ENCODE measurements at regions not wholly inside any gene's neighbourhood (a gene's known extent, or its start where the extent isn't known, plus 50 kb on each side); places are given as distances from the start of the nearest gene placed in this dataset.
A peak's percentile ranks its signal among the peaks of the same experiment; 100 is the strongest.
"Not testable (repeated sequence)": the region's sequence is repeated elsewhere in the genome, so short reads cannot be mapped to it uniquely, and the experiment has no call there.

DNA sequence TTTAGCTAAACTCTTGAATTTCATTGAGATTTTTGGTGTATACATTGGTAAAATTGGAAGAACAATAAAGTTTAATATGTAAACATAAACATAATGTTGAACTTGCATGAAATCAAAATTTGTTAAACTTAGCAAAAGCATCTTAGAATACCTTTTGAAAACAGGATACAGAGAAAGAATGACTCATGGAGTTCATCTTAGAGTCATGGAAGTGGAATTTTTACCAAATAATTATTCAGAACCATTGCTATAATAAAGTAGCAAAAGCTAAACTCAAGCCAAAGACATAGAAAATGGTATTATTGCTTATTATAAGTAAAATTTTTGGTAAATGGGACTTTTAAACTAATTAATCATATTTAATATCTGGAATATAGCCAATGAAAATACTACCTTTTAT, 841.6 kb upstream of the SLC39A10 start:
- DNase-seq (ENCODE audit: low spot score) = no peak

- DNase-seq (ENCODE audit: low spot score) = no peak
These were observed 854.4 kb upstream of the SLC39A10 start for GRCh38 chr2:194802589-194802988.

DNA sequence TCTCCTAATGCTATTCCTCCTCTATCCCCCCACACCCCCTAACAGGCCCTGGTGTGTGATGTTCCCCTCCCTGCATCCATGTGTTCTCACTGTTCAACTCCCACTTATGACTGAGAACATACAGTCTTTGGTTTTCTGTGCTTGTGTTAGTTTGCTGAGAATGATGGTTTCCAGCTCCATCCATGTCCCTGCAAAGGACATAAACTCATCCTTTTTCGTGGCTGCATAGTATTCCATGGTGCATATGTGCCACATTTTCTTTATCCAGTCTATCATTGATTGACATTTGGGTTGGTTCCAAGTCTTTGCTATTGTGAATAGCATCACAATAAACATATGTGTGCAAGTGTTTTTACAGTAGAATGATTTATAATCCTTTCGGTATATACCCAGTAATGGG, 870.0 kb upstream of the SLC39A10 start:
- not testable (repeated sequence) for DNase-seq (ENCODE audit: low spot score)

- DNase-seq (ENCODE audit: low spot score) = not testable (repeated sequence)
These were observed 885.6 kb upstream of the SLC39A10 start for GRCh38 chr2:194771394-194771793.

DNA sequence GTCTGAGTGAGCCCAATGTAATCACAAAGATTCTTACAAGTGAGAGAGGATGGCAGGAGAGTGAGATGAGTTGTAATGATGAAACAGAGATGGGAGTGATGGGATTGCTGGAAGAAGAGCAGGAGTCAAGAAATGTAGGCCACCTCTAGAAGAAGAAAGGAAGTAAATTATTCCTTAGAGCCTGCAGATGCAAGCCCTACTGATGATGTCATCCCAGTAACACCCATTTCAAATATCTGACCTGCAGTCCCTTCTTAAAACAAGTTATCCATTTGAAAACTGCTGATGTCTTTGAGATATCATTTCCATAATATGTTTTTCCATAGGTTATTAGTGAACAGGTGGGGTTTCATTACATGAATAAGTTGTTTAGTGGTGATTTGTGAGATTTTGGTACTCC, 888.0 kb upstream of the SLC39A10 start:
- DNase-seq (ENCODE audit: low spot score) = no peak

DNA sequence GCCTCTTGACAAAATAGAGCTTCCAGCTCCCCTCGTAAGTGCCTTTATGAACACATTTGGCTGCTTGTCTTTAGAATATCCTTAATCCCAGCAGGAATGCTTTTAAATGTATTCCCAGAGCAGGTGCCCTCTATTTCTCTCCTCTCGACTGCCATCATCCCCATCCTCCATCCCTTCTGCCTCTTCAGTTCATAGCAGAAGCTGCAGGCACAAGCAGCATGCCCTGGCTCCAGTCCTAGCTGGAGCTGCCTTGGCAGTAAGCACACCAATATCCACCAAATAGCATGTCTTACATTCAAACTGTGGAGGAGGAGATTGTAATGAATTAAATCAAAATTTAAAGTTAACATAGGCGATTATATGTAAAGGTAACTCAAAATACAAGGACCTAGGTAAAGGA, 891.3 kb upstream of the SLC39A10 start:
- no peak for DNase-seq (ENCODE audit: low spot score)

DNA sequence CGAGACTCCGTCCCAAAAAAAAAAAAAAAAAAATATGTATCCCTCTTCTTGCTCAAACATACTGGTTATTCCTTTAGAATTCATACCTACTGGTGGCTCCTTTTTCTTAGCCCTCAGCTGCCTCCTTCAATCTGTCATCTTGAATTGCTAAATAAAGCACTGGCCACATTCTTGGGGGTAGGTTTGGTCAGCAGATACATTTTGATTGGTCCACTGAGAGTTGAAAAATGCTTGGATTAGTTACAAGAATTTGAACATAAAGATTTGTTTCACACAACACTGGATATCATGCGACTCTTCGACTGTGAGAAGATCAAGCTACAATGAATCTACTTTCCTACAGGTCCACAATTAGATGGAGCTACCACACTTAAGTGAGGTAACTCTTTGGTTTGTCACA, 906.1 kb upstream of the SLC39A10 start:
- peak; percentile 7 for DNase-seq (ENCODE audit: low spot score)

DNA sequence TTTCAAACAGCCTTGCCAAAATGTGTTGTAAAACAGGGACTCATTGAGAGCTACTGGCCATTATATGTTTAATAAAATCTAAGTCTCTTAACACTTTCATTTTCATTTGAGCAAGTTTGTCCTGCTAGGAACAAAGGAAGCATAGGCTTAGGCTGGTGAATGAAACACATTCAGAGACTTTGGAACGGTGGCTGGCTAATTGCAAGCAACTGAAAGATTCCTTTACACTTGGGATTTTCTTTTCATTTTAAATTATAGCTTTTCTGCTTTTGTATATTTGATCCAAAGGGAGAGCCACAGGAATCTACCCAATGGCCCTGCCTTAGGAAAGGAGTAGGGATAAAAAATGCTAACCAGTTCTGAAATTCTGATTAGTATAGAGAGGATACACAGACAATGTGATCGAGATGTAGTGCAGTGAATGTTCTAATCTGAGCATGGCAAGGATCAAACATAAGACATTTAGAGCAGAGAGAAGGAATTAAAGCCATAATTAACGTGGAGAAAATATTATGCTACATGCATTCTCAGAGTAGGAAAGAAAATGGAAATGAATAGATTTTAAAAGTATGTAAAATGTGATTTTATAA, 911.4 kb upstream of the SLC39A10 start:
- peak; percentile 38 for DNase-seq (ENCODE audit: low spot score)

DNA sequence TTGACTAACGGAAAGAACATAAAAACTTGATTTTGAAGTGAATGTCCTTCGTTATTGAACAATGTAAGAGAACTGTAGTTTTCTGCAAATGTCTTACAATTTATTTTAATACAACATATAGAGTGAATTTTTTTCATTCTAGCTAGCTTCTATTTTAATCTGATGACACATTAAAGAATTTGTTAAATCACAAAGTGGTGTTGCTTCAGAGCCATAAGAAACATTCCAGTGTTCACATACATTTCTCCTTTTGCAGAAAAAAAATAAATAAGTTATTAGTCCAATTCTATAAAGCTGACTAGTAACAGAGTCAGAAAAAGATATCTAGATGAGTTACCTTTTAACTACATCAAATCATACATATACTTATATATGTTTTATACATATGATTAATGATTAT, 914.3 kb upstream of the SLC39A10 start:
- no peak for DNase-seq (ENCODE audit: low spot score)

GRCh38 chr2:194739217-194739616, 917.8 kb upstream of the SLC39A10 start:
- no peak for DNase-seq (ENCODE audit: low spot score)

DNA sequence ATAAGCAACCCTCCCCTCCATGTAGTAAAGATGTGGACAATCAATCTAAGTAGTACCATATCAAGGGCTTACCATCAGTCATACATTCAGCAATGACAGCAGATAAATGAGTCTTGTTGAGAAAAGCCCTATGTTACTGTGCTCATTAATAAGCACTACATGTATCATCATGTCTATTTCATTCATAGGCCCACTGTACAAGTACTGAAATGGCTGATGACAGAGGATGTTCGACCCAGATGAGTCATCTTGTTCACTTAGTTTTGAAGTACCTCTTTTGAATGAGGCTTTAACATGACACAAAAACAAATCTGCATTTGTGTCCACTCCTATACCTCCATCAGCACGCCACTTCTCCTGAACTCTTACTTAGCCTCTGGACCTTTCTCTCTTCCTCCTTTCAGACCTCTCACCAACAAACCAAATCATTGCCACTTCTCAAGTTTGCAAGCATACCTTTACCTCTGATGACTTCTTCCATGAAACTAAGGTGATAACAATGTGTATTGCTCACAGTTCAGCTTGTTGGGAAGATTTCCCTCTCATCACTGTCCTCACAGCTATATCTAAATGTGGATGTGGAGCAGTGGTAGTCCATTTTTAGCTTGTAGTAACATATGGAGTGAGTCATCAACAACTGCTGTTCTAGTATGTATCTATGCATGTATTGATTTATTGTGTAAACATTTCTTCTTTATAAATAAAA, 921.0 kb upstream of the SLC39A10 start:
- DNase-seq (ENCODE audit: low spot score) = no peak

GRCh38 chr2:194730266-194730665, 926.8 kb upstream of the SLC39A10 start:
- no peak for DNase-seq (ENCODE audit: low spot score)

DNA sequence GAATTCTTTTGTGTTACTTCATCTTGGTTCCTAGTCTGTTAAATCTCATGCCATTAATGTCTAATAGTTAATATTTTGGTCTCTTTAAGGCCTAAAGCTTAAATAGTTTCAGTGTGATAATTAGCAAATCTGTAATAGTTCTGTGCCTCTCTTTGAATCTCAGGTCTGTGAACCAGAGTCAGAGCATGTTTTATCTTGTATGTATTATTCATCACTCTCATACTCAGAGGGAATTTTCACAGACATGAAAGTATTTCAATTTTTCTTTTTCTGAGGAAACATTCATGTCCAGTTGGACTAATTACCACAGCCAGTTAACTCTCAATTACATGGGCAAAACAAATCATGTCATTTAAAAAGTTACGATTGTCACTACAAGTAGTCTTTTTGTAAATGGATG, 931.9 kb upstream of the SLC39A10 start:
- no peak for DNase-seq (ENCODE audit: low spot score)

- no peak for DNase-seq (ENCODE audit: low spot score)
These were observed 933.6 kb upstream of the SLC39A10 start for GRCh38 chr2:194723446-194723845.

GRCh38 chr2:194721227-194721626, 935.8 kb upstream of the SLC39A10 start:
- no peak for DNase-seq (ENCODE audit: low spot score)

DNA sequence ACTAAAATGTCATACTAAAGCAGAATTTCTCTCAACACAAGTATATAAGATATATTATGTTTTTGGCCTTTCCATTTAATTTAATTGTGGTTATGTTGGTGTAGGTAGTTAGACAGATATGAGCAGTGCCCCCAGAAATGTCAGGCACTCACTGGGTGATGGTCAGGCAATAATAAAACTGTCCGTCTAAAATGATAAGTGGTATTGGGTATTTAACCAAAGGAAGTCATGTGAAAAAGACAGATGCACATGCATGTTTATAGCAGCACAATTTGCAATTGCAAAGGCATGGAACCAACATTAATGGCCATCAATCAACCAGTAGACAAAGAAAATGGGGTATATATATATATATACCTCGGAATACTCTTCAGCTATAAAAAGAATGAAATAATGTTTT, 936.6 kb upstream of the SLC39A10 start:
- no peak for DNase-seq (ENCODE audit: low spot score)

GRCh38 chr2:194718881-194719280, 938.1 kb upstream of the SLC39A10 start:
- DNase-seq (ENCODE audit: low spot score) = no peak

DNA sequence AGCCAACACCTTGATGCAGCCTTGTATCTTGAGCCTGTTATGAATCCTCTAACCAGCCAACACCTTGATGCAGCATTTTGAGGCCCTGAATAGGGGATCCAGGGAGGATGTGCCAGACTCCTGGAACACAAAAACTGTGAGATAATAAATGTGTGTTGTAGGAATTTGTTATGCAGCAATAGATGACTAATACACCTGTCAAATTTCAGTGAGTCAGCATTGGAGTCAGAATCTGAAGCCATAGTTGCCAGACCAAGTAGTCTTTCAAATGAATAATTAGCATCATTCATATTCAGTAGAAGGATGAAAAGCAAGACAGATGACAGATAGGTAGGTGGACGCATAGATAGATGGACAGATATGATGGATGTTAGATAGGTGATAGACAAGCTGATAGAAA, 942.5 kb upstream of the SLC39A10 start:
- no peak for DNase-seq (ENCODE audit: low spot score)

DNA sequence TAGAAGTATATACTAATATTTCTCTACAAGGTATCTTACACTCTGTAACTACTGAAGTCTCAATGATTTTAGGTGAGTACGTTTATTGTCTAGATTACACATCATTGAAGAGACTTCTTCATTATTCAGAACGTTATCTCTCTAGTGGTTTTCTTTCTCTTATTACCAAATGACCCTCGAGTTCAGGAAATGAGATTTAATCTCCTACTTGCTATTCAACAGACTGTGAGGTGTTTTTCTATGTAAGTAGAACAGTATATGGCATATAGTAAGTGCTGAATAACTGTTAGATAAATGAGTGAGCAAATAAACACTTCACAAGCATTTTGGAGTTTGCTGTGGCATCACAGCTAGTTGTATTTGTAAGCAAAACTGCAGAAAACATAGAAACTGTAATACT, 947.2 kb upstream of the SLC39A10 start:
- DNase-seq (ENCODE audit: low spot score) = no peak

GRCh38 chr2:194706179-194706578, 950.8 kb upstream of the SLC39A10 start:
- peak; percentile 21 for DNase-seq (ENCODE audit: low spot score)

DNA sequence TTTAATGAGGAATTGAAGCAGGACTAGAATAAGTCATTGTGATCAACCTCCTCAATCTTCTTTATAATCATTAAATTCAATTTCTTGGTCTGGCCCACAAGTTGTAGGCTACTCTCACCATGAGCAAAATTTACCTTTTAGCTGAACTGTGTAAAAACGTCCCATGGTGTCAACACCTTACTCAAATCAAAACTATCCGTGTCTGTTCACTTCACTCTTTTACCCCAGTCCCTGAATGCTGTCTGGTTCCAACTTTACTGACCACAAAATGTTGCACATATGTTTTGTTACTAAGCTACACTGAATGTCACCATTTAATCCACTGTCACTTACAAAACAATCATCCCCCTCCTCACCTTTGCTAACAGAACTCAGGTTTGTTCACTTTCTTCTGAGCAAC, 951.6 kb upstream of the SLC39A10 start:
- no peak for DNase-seq (ENCODE audit: low spot score)

DNA sequence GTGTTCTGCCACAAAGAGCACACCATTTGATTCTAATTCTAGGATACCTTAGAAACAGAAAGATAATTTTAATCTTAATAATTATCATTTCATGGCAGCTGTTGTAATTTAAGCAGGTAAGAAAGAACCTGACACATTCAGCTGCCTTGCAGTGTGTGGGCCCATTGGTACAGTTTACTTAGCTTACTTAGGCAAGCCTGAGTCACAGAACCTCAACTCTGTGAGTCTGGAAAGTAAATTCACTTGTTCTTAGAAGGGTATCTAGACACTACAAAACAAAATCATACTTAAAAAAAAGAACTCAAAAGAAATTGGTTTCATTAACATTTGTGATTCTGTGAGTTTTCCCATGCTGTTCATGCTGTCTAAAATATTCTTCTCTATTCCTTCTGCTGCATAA, 956.3 kb upstream of the SLC39A10 start:
- no peak for DNase-seq (ENCODE audit: low spot score)

- no peak for DNase-seq (ENCODE audit: low spot score)
These were observed 956.9 kb upstream of the SLC39A10 start for GRCh38 chr2:194700116-194700515.

- no peak for DNase-seq (ENCODE audit: low spot score)
These were observed 959.0 kb upstream of the SLC39A10 start for GRCh38 chr2:194698012-194698411.
